Mesenchymal stem cell (in vitro differentiated cells and primary cell): ENCODE measurements at regions not wholly inside any gene's neighbourhood (a gene's known extent, or its start where the extent isn't known, plus 50 kb on each side); places are given as distances from the start of the nearest gene placed in this dataset.

Source experiments
- DNase-seq: peaks from one replicate; pipeline ENCODE4 v3.0.0-alpha.2; 2013
- H2AFZ ChIP-seq: one replicate; pipeline ENCODE4 v1.6.1; 2013; ENCODE audit warnings: low read depth, mild to moderate bottlenecking, control low read depth, inconsistent platforms, low read length, moderate library complexity
- H2AK5ac ChIP-seq: 2 replicates; pipeline ENCODE4 v1.6.1; 2013; ENCODE audit warnings: low read length, moderate library complexity, mild to moderate bottlenecking, inconsistent platforms; ENCODE audit not compliant: severe bottlenecking
- H2BK120ac ChIP-seq: one replicate; pipeline ENCODE4 v1.6.1; 2013; ENCODE audit warnings: low read depth, mild to moderate bottlenecking, inconsistent platforms, low read length, moderate library complexity
- H2BK12ac ChIP-seq, 2 experiments: one replicate each; pipeline ENCODE4 v1.6.1; 2013; ENCODE audit warnings: inconsistent platforms in 2 of 2, low read length in 2 of 2, mild to moderate bottlenecking in 2 of 2, moderate library complexity in 2 of 2, control low read depth in 1 of 2
- H2BK15ac ChIP-seq: one replicate; pipeline ENCODE4 v1.6.1; 2013; ENCODE audit warnings: mild to moderate bottlenecking, low read depth, inconsistent platforms; ENCODE audit not compliant: poor library complexity, severe bottlenecking
- H2BK5ac ChIP-seq: 2 replicates; pipeline ENCODE4 v1.6.1; 2013; ENCODE audit warnings: low read depth, mild to moderate bottlenecking, low read length, control low read depth, inconsistent platforms; ENCODE audit not compliant: poor library complexity, severe bottlenecking
- H3K14ac ChIP-seq, 2 experiments: one replicate each; pipeline ENCODE4 v1.6.1; 2013; ENCODE audit warnings: inconsistent platforms in 2 of 2, low read length in 2 of 2, control low read depth in 1 of 2, mild to moderate bottlenecking in 1 of 2, moderate library complexity in 1 of 2
- H3K18ac ChIP-seq, 2 experiments: one replicate each; pipeline ENCODE4 v1.6.1; 2013; ENCODE audit warnings: inconsistent platforms in 2 of 2, low read length in 2 of 2, control low read depth in 1 of 2, low read depth in 1 of 2, mild to moderate bottlenecking in 1 of 2
- H3K23ac ChIP-seq, 2 experiments: one replicate each; pipeline ENCODE4 v1.6.1; 2013; ENCODE audit warnings: inconsistent platforms in 2 of 2, low read length in 2 of 2, mild to moderate bottlenecking in 2 of 2, moderate library complexity in 2 of 2, control low read depth in 1 of 2
- H3K27ac ChIP-seq: 2 replicates; pipeline ENCODE4 v1.5.1; 2013; ENCODE audit warnings: mild to moderate bottlenecking, moderate library complexity, low read length, control low read depth, inconsistent platforms; ENCODE audit not compliant: poor library complexity, severe bottlenecking
- H3K27me3 ChIP-seq, 2 experiments: 2 replicates each; pipeline versions ENCODE4 v1.6.1 to v1.7.0; 2013; ENCODE audit warnings: low read length in 2 of 2, mild to moderate bottlenecking in 2 of 2, moderate library complexity in 2 of 2, control low read depth in 1 of 2, inconsistent platforms in 1 of 2; ENCODE audit not compliant: control insufficient read depth in 1 of 2, insufficient read depth in 1 of 2
- H3K36me3 ChIP-seq, 2 experiments: 2 replicates each; pipeline versions ENCODE4 v1.6.1 to v1.7.0; 2013; ENCODE audit warnings: low read length in 2 of 2, control low read depth in 1 of 2, inconsistent platforms in 1 of 2, low read depth in 1 of 2, mild to moderate bottlenecking in 1 of 2; ENCODE audit not compliant: insufficient read depth in 2 of 2, control insufficient read depth in 1 of 2
- H3K4ac ChIP-seq, 2 experiments: one replicate each; pipeline ENCODE4 v1.6.1; 2013; ENCODE audit warnings: inconsistent platforms in 2 of 2, low read length in 2 of 2, mild to moderate bottlenecking in 2 of 2, moderate library complexity in 2 of 2, control low read depth in 1 of 2, low read depth in 1 of 2
- H3K4me1 ChIP-seq: 2 replicates; pipeline ENCODE4 v1.6.1; 2013; ENCODE audit warnings: low read depth, low read length, control low read depth; ENCODE audit not compliant: control insufficient read depth, insufficient read depth
- H3K4me2 ChIP-seq: 2 replicates; pipeline ENCODE4 v1.6.1; 2013; ENCODE audit warnings: low read length, mild to moderate bottlenecking, inconsistent platforms; ENCODE audit not compliant: poor library complexity, severe bottlenecking
- H3K4me3 ChIP-seq, 2 experiments: 2 replicates each; pipeline versions ENCODE4 v1.5.1 to v1.7.0; 2013; ENCODE audit warnings: low read length in 2 of 2, mild to moderate bottlenecking in 2 of 2, control low read depth in 1 of 2, low read depth in 1 of 2; ENCODE audit not compliant: insufficient read depth in 1 of 2
- H3K79me1 ChIP-seq: replicated peaks from 2 replicates; pipeline ENCODE4 v1.6.1; 2013; ENCODE audit warnings: mild to moderate bottlenecking, control low read depth, low read length, inconsistent platforms; ENCODE audit not compliant: poor library complexity, severe bottlenecking
- H3K9ac ChIP-seq: 2 replicates; pipeline ENCODE4 v1.7.0; 2013; ENCODE audit warnings: mild to moderate bottlenecking, low read length, moderate library complexity
- H3K9me3 ChIP-seq: 2 replicates; pipeline ENCODE4 v1.7.0; 2013; ENCODE audit warnings: mild to moderate bottlenecking, low read length; ENCODE audit not compliant: control insufficient read depth
- H4K8ac ChIP-seq: one replicate; pipeline ENCODE4 v1.6.1; 2013; ENCODE audit warnings: inconsistent platforms, mild to moderate bottlenecking, low read length, moderate library complexity
- H4K91ac ChIP-seq: one replicate; pipeline ENCODE4 v1.6.1; 2013; ENCODE audit warnings: mild to moderate bottlenecking, low read length, inconsistent platforms
- WGBS: methylation state at CpG from one replicate; pipeline ENCODE4 v1.1.7; 2013; ENCODE audit warnings: mixed read lengths; 5-methylcytosine and 5-hydroxymethylcytosine counted together

GRCh38 chr11:109140426-109140825 is 281.6 kb upstream of the C11orf87 start:
- H3K36me3 ChIP-seq, result no peaks in the 10 kb centered on the region
- H3K23ac ChIP-seq, result no peak overlapping the region
- H2BK120ac ChIP-seq, result no peak overlapping the region
- no peak overlapping the region for H2BK12ac ChIP-seq
- H3K9me3 ChIP-seq, result no peaks in the 10 kb centered on the region
- no peak overlapping the region for H3K27ac ChIP-seq
- H3K14ac ChIP-seq, result no peak overlapping the region
- no peak overlapping the region for H3K4me2 ChIP-seq
- H2BK5ac ChIP-seq, result no peak overlapping the region
- H3K4ac ChIP-seq, result no peak overlapping the region
- H3K79me1 ChIP-seq, result no peaks in the 10 kb centered on the region
- H3K9ac ChIP-seq, result no peak overlapping the region
- no peak overlapping the region for H4K91ac ChIP-seq
- no peak overlapping the region for H2AFZ ChIP-seq
- no peak overlapping the region for H3K4me3 ChIP-seq
- no peak for DNase-seq
- H3K18ac ChIP-seq, result no peak overlapping the region
- no peak overlapping the region for H4K8ac ChIP-seq
- no peaks in the 10 kb centered on the region for H3K4me1 ChIP-seq
- H2BK15ac ChIP-seq, result no peak overlapping the region
- no peak overlapping the region for H2AK5ac ChIP-seq
- H3K27me3 ChIP-seq, result no peaks in the 10 kb centered on the region

DNA sequence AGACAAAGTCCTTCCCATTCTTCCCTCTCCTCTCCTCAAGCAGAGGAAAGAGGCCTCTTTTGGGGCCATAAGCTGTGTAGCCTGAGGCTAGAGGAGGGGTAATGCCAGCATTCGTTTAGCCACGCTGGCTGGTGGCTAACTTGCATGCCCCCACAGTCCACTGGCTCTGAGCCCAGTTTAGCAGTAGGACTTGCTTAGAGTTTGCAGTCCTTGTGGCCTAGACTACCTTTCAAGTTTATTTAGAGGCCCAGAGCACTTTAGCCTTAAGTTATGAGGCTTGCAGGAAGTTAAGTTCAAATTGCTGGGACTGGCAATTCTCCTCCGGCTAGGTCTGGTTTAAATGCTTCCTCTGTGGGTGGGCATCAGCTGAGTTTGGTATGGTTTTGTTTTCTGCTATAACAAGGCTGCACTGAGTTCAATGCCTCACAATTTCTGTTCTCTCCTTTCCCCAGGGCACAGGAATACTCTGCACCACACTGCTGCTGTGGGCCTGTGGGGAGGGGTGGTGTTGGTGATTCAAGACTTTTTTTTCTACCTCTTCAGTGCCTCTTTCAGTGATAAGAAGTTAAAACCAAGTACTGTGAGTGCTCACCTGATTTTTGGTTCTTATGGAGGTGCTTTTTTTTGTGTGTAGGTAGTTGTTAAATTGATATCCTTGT is 281.0 kb upstream of the C11orf87 start:
- H2BK5ac ChIP-seq, result no peak overlapping the region
- H2BK15ac ChIP-seq, result no peak overlapping the region
- no peak overlapping the region for H4K91ac ChIP-seq
- H2AK5ac ChIP-seq, result no peak overlapping the region
- H3K27ac ChIP-seq, result no peak overlapping the region
- H3K14ac ChIP-seq, result no peak overlapping the region
- H3K9me3 ChIP-seq, result no peaks in the 10 kb centered on the region
- H3K4me3 ChIP-seq, result no peak overlapping the region
- H3K27me3 ChIP-seq, result no peaks in the 10 kb centered on the region
- H3K9ac ChIP-seq, result no peak overlapping the region
- H3K4me1 ChIP-seq, result no peaks in the 10 kb centered on the region
- no peak for DNase-seq
- no peak overlapping the region for H3K4me2 ChIP-seq
- no peak overlapping the region for H2AFZ ChIP-seq
- H4K8ac ChIP-seq, result no peak overlapping the region
- no peak overlapping the region for H3K4ac ChIP-seq
- 86% methylated on average over 3 of the region's 3 CpGs for WGBS
- no peaks in the 10 kb centered on the region for H3K36me3 ChIP-seq
- no peaks in the 10 kb centered on the region for H3K79me1 ChIP-seq
- H3K18ac ChIP-seq, result no peak overlapping the region
- no peak overlapping the region for H2BK120ac ChIP-seq
- no peak overlapping the region for H2BK12ac ChIP-seq
- no peak overlapping the region for H3K23ac ChIP-seq

- Histone ChIP-seq H4K91ac (no peak overlapping the region), H3K36me3 (no peaks in the 10 kb centered on the region), H3K14ac (no peak overlapping the region), H3K9ac (no peak overlapping the region), H4K8ac (no peak overlapping the region), H3K79me1 (no peaks in the 10 kb centered on the region), H3K4ac (no peak overlapping the region), H3K27ac (no peak overlapping the region), H3K18ac (no peak overlapping the region), H2AFZ (no peak overlapping the region), H3K4me3 (no peak overlapping the region), H3K9me3 (no peaks in the 10 kb centered on the region), H2AK5ac (no peak overlapping the region), H2BK15ac (no peak overlapping the region), H3K27me3 (no peaks in the 10 kb centered on the region), H2BK12ac (no peak overlapping the region), H2BK120ac (no peak overlapping the region), H3K23ac (no peak overlapping the region), H2BK5ac (no peak overlapping the region), H3K4me2 (no peak overlapping the region), H3K4me1 (no peaks in the 10 kb centered on the region)
- WGBS, result 97% methylated on average over 11 of the region's 14 CpGs
- no peak for DNase-seq
Observed at GRCh38 chr11:109145287-109145686, 276.7 kb upstream of the C11orf87 start.

DNA sequence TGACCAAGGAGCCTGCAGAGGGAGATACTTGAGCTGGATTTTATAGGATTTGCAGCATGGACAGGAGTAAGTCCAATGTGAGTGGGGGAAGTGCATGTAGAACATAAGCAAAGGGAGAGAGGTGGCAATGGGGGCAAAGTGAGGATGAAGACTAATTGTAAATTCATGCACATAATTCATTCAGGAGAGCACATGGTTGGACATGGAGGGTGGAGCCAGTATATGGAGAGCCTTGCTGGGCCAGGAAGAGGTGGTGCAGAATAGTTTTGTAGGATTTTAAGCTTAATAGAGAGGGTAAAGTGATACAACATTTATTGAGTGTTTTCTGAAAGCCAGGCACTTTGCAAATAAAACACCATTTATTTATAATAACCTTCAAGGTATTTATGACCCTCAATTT is 274.3 kb upstream of the C11orf87 start:
- Histone ChIP-seq H2AK5ac (no peak overlapping the region), H3K4me1 (no peaks in the 10 kb centered on the region), H2BK12ac (no peak overlapping the region), H3K27me3 (no peaks in the 10 kb centered on the region), H4K91ac (no peak overlapping the region), H3K9ac (no peak overlapping the region), H2BK15ac (no peak overlapping the region), H3K4ac (no peak overlapping the region), H3K23ac (no peak overlapping the region), H2AFZ (no peak overlapping the region), H3K36me3 (no peaks in the 10 kb centered on the region), H3K4me2 (no peak overlapping the region), H3K18ac (no peak overlapping the region), H3K14ac (no peak overlapping the region), H2BK5ac (no peak overlapping the region), H3K9me3 (no peaks in the 10 kb centered on the region), H2BK120ac (no peak overlapping the region), H3K79me1 (no peaks in the 10 kb centered on the region), H4K8ac (no peak overlapping the region), H3K27ac (no peak overlapping the region), H3K4me3 (no peak overlapping the region)
- no peak for DNase-seq
